22Rv1 (cell line): ENCODE measurements at regions not wholly inside any gene's neighbourhood (a gene's known extent, or its start where the extent isn't known, plus 50 kb on each side); places are given as distances from the start of the nearest gene placed in this dataset.

Experiments used
- ZFX ChIP-seq: fragments of 450-650 bp; IDR thresholded peaks from 2 replicates; pipeline ENCODE4 v1.6.1; 2017; ENCODE audit warnings: antibody characterized with exemption, borderline replicate concordance
- TF ChIP-seq, protein P1 (sequence below): fragments of 450-650 bp; IDR thresholded peaks from 2 replicates; pipeline ENCODE4 v1.5.1; 2017; ENCODE audit warnings: mild to moderate bottlenecking

GRCh38 chr2:121147766-121148165 is 137.2 kb downstream of the TFCP2L1 start:
- TF ChIP-seq, protein P1, sequence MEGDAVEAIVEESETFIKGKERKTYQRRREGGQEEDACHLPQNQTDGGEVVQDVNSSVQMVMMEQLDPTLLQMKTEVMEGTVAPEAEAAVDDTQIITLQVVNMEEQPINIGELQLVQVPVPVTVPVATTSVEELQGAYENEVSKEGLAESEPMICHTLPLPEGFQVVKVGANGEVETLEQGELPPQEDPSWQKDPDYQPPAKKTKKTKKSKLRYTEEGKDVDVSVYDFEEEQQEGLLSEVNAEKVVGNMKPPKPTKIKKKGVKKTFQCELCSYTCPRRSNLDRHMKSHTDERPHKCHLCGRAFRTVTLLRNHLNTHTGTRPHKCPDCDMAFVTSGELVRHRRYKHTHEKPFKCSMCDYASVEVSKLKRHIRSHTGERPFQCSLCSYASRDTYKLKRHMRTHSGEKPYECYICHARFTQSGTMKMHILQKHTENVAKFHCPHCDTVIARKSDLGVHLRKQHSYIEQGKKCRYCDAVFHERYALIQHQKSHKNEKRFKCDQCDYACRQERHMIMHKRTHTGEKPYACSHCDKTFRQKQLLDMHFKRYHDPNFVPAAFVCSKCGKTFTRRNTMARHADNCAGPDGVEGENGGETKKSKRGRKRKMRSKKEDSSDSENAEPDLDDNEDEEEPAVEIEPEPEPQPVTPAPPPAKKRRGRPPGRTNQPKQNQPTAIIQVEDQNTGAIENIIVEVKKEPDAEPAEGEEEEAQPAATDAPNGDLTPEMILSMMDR, result no peak
- no peak for TF ChIP-seq ZFX
